ENCODE measurements at regions not wholly inside any gene's neighbourhood (a gene's known extent, or its start where the extent isn't known, plus 50 kb on each side); places are given as distances from the start of the nearest gene placed in this dataset.
"Not testable (repeated sequence)": the region's sequence is repeated elsewhere in the genome, so short reads cannot be mapped to it uniquely, and the experiment has no call there.

DNA sequence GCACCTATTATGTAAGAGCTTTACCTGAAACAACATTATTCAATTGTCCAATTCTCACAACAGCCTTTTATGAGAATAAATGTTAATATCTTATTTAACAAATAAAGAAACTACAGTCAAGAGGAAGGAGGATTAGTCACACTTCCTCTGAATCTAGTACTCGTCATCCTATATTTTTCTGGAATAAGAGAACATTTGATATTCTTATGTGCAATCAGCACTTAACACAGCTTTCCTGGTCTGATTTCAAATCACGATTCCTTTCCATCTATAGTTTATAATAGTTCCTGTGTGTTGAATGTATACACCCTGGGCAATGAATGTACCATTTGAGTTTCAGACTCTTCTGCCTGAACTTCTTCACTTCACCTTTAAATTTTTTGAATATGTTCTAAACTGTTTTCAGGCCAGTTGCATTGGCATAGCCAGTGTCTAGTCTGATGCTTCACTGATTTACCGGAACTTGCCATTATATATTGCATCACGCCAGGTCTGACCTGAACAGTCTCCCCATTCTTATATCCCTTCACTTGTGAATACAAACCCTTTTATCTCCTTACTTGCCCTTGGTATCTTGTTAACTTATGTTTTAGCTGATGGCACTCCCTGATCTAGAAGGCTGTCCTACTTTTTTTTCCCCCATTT lies 698.3 kb downstream of the MAT2B start:
- DNase-seq (ENCODE audit: low read depth in 3 of 3), result no peak

- DNase-seq (ENCODE audit: low read depth in 3 of 3), result no peak
These were observed 699.0 kb downstream of the MAT2B start for GRCh38 chr5:164204338-164204946.

- DNase-seq (ENCODE audit: low read depth in 3 of 3), result no peak
These were observed 700.8 kb downstream of the MAT2B start for GRCh38 chr5:164206196-164206595.

DNA sequence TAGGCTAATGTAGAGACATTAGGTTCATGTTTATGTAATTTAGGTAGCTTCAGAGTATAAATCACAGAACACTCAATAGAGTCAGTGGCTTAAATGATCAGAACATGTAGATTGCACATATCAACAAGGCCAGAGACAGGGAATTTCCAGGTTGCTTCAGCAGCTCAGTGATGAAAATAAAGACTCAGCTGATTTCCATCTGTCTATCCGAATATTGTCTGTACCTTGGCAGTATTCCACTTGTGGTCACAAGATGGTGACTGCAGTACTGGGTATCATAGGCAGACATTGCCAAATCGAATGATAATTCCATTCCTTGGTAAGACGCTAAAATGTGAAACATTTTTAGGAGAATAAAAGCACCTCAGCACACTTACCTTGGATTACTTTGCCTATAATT lies 702.2 kb downstream of the MAT2B start:
- DNase-seq (ENCODE audit: low read depth in 3 of 3), result no peak

- no peak for DNase-seq (ENCODE audit: low read depth in 3 of 3)
These were observed 705.1 kb downstream of the MAT2B start for GRCh38 chr5:164210491-164210890.

- DNase-seq (ENCODE audit: low read depth in 3 of 3), result no peak
These were observed 709.3 kb downstream of the MAT2B start for GRCh38 chr5:164214698-164215097.

- DNase-seq (ENCODE audit: low read depth in 3 of 3), result no peak
These were observed 712.0 kb downstream of the MAT2B start for GRCh38 chr5:164217464-164217863.

DNA sequence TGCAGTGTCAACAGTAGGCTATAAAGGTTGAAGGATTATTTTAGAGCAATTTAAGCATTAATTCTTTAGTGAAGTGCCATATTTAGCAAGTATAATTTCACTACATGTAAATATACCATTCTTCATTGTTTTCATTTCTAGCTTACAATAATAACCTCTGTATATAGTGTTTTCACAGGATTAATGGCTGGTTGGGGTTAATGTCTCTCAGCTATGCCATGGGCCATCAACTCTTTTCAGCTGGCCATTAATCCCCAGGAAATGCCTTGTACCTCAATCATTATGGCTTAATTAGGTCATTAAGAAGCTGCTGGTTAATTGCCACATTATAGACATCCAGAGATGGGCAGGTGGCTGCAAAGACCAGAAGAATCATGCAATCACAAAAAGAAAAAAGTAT lies 715.1 kb downstream of the MAT2B start:
- no peak for DNase-seq (ENCODE audit: low read depth in 3 of 3)

GRCh38 chr5:164224236-164224635 lies 718.8 kb downstream of the MAT2B start:
- no peak for DNase-seq (ENCODE audit: low read depth in 3 of 3)

- DNase-seq (ENCODE audit: low read depth in 3 of 3), result no peak
These were observed 719.4 kb downstream of the MAT2B start for GRCh38 chr5:164224772-164225171.

- DNase-seq (ENCODE audit: low read depth in 3 of 3), result no peak
These were observed 724.9 kb downstream of the MAT2B start for GRCh38 chr5:164230341-164230740.

DNA sequence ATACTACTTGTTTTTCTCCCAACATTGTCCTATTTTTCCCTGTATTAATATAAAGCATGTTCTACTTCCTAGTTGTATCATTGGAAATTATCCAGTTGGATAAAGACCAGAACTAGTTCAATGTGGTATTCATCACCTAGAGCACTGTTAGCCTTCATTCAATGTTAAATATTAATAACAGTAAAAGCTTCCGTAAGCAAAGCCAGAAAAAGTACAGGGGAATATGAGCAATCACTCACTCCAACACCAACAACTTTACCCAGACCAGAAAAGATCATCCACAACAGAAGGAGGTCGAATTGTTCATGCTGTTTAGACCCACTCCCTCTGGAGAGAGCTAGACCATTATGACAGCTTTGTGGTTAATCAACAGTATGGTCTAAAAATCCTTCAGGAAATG lies 728.4 kb downstream of the MAT2B start:
- no peak for DNase-seq (ENCODE audit: low read depth in 3 of 3)

- DNase-seq (ENCODE audit: low read depth in 3 of 3), result no peak
These were observed 728.9 kb downstream of the MAT2B start for GRCh38 chr5:164234321-164234720.

DNA sequence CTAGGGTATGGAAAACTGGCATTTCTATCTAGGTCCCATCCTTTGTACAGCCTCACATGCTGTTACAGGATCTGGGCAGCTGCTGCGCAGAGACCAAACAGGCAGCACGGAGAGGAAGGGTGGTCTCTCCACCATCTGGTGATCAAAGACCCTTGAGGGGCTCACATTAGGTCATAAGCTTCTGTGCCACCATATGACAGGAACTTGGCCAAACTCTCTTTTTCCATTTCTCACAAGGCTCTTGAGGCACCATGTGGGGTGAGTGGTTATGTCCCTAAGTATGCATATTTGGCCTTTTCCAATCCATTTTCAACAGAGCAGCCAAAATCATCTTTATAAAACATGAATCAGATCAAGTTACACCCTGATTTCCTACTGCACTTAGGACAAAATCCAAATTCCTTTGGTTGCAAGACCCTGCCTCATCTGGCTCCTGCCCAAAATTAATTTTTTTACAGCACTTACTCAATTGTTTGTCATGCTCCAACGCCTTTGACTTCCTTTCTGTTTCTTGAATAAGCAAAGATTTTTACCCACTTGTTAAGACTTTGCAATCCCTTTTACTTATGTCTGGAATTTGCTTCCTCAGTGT lies 730.0 kb downstream of the MAT2B start:
- DNase-seq (ENCODE audit: low read depth in 3 of 3), result no peak

GRCh38 chr5:164237486-164237885 lies 732.1 kb downstream of the MAT2B start:
- no peak for DNase-seq (ENCODE audit: low read depth in 3 of 3)

GRCh38 chr5:164251781-164252180 lies 746.4 kb downstream of the MAT2B start:
- not testable (repeated sequence) for DNase-seq (ENCODE audit: low read depth in 3 of 3)

- DNase-seq (ENCODE audit: low read depth in 3 of 3), result no peak
These were observed 748.3 kb downstream of the MAT2B start for GRCh38 chr5:164253764-164254163.

DNA sequence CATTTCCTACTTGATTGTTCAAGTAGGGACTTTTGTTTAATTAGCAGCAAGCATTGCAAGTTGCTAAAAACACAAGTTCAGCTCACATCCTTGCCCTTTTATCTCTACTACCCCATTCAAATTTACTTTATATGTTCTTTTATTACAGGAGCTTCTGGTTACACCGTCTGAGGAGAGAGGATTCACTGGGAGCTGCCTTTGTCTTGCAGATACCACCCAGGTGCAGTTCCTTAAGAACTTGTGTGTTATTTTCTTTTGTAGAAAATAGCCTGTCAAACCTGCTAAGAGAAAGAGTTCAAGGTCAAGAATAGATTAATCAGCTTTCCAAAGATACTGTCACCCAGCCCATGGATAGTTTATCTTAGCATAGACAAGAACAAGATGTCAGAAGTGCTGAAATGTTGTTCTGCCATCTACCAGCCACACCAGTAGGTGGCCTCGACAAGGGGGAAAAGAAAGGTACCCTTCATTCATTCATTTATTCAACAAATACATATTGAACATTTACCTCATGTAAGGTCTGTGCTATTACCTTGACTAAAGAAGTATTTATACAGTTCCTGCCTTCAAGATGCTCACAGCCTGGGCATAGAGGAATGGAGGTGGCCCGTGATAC lies 750.3 kb downstream of the MAT2B start:
- no peak for DNase-seq (ENCODE audit: low read depth in 3 of 3)

DNA sequence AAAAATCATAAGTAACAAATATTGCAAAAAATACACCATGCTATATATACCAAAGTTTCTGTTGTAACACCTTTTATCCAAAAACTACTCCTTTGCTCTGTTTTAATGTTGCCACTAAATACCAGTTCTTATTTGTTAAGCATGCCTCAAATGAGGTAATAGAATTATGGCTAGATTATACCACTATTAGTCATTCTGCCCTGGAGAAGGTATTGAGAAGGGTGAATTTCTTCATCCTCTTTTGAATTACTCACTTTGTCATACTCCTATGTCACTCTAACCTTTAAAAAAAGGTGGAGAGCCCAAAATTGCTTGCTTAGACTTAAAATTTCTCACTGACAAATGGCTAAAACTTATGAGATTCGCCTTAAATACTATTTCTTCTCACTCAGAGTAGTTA lies 750.9 kb downstream of the MAT2B start:
- no peak for DNase-seq (ENCODE audit: low read depth in 3 of 3)

GRCh38 chr5:164256954-164257353 lies 751.5 kb downstream of the MAT2B start:
- DNase-seq (ENCODE audit: low read depth in 3 of 3), result no peak

GRCh38 chr5:164265566-164265965 lies 760.1 kb downstream of the MAT2B start:
- DNase-seq (ENCODE audit: low read depth in 3 of 3), result no peak

- no peak for DNase-seq (ENCODE audit: low read depth in 3 of 3)
These were observed 761.2 kb downstream of the MAT2B start for GRCh38 chr5:164266571-164266970.

- DNase-seq (ENCODE audit: low read depth in 3 of 3), result no peak
These were observed 772.3 kb downstream of the MAT2B start for GRCh38 chr5:164277720-164278119.
